Effector CD4-positive, alpha-beta T cell (primary cell): ENCODE measurements at regions not wholly inside any gene's neighbourhood (a gene's known extent, or its start where the extent isn't known, plus 50 kb on each side); places are given as distances from the start of the nearest gene placed in this dataset.

Experiments used
- DNase-seq: peaks from one replicate; pipeline ENCODE4 v3.0.0-alpha.2; 2020

GRCh38 chr2:128368437-128369107, 49.9 kb upstream of the HS6ST1 start:
- no peak for DNase-seq

GRCh38 chr2:128369108-128369555, 50.5 kb upstream of the HS6ST1 start:
- no peak for DNase-seq

- no peak for DNase-seq
Measured at GRCh38 chr2:128369602-128370467, 51.2 kb upstream of the HS6ST1 start.

GRCh38 chr2:128370468-128371247, 52.0 kb upstream of the HS6ST1 start:
- no peak for DNase-seq

- DNase-seq = no peak
Measured at GRCh38 chr2:128371248-128371630, 52.6 kb upstream of the HS6ST1 start.

GRCh38 chr2:128371648-128372345, 53.1 kb upstream of the HS6ST1 start:
- DNase-seq = no peak

GRCh38 chr2:128372621-128373341, 54.1 kb upstream of the HS6ST1 start:
- DNase-seq = no peak

- no peak for DNase-seq
Measured at GRCh38 chr2:128373451-128374000, 54.9 kb upstream of the HS6ST1 start.

- no peak for DNase-seq
Measured at GRCh38 chr2:128374001-128374710, 55.5 kb upstream of the HS6ST1 start.

GRCh38 chr2:128374711-128375413, 56.2 kb upstream of the HS6ST1 start:
- no peak for DNase-seq

GRCh38 chr2:128375454-128375853, 56.8 kb upstream of the HS6ST1 start:
- DNase-seq = no peak

- DNase-seq = no peak
Measured at GRCh38 chr2:128376241-128377041, 57.8 kb upstream of the HS6ST1 start.

- DNase-seq = no peak
Measured at GRCh38 chr2:128377071-128377910, 58.6 kb upstream of the HS6ST1 start.

- no peak for DNase-seq
Measured at GRCh38 chr2:128378231-128379020, 59.8 kb upstream of the HS6ST1 start.

GRCh38 chr2:128379021-128380015, 60.6 kb upstream of the HS6ST1 start:
- no peak for DNase-seq
